GM12878 (cell line): ENCODE measurements at regions not wholly inside any gene's neighbourhood (a gene's known extent, or its start where the extent isn't known, plus 50 kb on each side); places are given as distances from the start of the nearest gene placed in this dataset.

Experiments
- ATAC-seq: fragments of 200-7000 bp; cut with Tn5 transposase; 3 replicates; pipeline ENCODE4 v1.9.1; 2020; ENCODE audit warnings: mild to moderate bottlenecking, moderate library complexity
- BruUV-seq: library from RNA; stranded (reverse); fragments of 400-500 nt; replicated peaks from 2 replicates; lab custom pipeline; 2021; lab: Mats Ljungman, UMichigan
- CTCF ChIA-PET: fragments of 300-600 bp; sonication (Branson Sonifier 250); formaldehyde crosslinking; extraction: SDS; loops from one replicate; lab custom pipeline; 2021; ENCODE audit warnings: inconsistent platforms; lab: Yijun Ruan, JAX
- POLR2A ChIA-PET: fragments of 350-600 bp; formaldehyde crosslinking; extraction: SDS; loops from one replicate; lab custom pipeline; 2021; ENCODE audit warnings: inconsistent platforms; lab: Charles Lee
- RAD21 ChIA-PET: fragments of 300-600 bp; sonication (Branson Sonifier 250); formaldehyde crosslinking; loops from one replicate; lab custom pipeline; 2023; ENCODE audit warnings: antibody characterized with exemption; ENCODE audit not compliant: unreplicated experiment; lab: Charles Lee
- SMC1A ChIA-PET: fragments of 300-600 bp; sonication (Branson Sonifier 250); formaldehyde crosslinking; loops from one replicate; lab custom pipeline; 2023; ENCODE audit not compliant: unreplicated experiment, uncharacterized antibody; lab: Charles Lee
- DNase-seq: peaks from one replicate; pipeline ENCODE4 v3.0.0-alpha.2; 2011; ENCODE audit warnings: low read depth, low spot score
- FAIRE-seq: peaks from 3 replicates; lab custom pipeline; 2011; peaks lifted over from hg19 to GRCh38; lab: Jason Lieb, UNC
- H2AFZ ChIP-seq: 2 replicates; pipeline ENCODE4 v1.6.0; 2011; ENCODE audit warnings: low read depth, low read length, control low read depth; ENCODE audit not compliant: control insufficient read depth
- H3K27ac ChIP-seq: 2 replicates; pipeline ENCODE4 v1.5.1; 2011; ENCODE audit warnings: control low read depth; ENCODE audit not compliant: control insufficient read depth, insufficient read depth
- H3K27me3 ChIP-seq, 2 experiments: replicated peaks in 1 of 2; 2 replicates each; pipeline versions ENCODE4 v1.6.0 to v1.6.1; 2011; ENCODE audit warnings: low read length in 1 of 2; ENCODE audit not compliant: control insufficient read depth in 2 of 2, insufficient read depth in 2 of 2
- H3K36me3 ChIP-seq, 2 experiments: 2 replicates each; pipeline ENCODE4 v1.5.1; 2011; ENCODE audit warnings: low read length in 1 of 2; ENCODE audit not compliant: control insufficient read depth in 2 of 2, insufficient read depth in 2 of 2
- H3K4me1 ChIP-seq: 2 replicates; pipeline ENCODE4 v1.6.1; 2011; ENCODE audit warnings: mild to moderate bottlenecking, low read length, moderate library complexity, mixed read lengths; ENCODE audit not compliant: control insufficient read depth, insufficient read depth
- H3K4me2 ChIP-seq: 2 replicates; pipeline ENCODE4 v1.6.0; 2011; ENCODE audit warnings: control low read depth; ENCODE audit not compliant: control insufficient read depth, insufficient read depth
- H3K4me3 ChIP-seq: fragments of 200-600 bp; sonication (generic); 2 replicates; pipeline ENCODE4 v1.5.1; 2016
- H3K79me2 ChIP-seq: 2 replicates; pipeline ENCODE4 v1.6.0; 2011; ENCODE audit warnings: low read length; ENCODE audit not compliant: control insufficient read depth, insufficient read depth
- H3K9ac ChIP-seq: 2 replicates; pipeline ENCODE4 v1.8.0; 2011; ENCODE audit warnings: low read length, control low read depth, mixed read lengths; ENCODE audit not compliant: control insufficient read depth, insufficient read depth
- H3K9me3 ChIP-seq: replicated peaks from 3 replicates; pipeline ENCODE4 v1.5.1; 2011; ENCODE audit warnings: mild to moderate bottlenecking, low read length; ENCODE audit not compliant: control insufficient read depth, insufficient read depth
- H4K20me1 ChIP-seq: 2 replicates; pipeline ENCODE4 v1.6.0; 2011; ENCODE audit not compliant: control insufficient read depth, insufficient read depth
- BACH1 ChIP-seq: fragments of 450-650 bp; IDR thresholded peaks from 2 replicates; pipeline ENCODE4 v1.6.1; 2017; ENCODE audit warnings: mild to moderate bottlenecking, borderline replicate concordance
- CEBPB ChIP-seq, 2 experiments: fragments of 150-350 bp in 1 of 2; IDR thresholded peaks; 2 replicates each; pipeline ENCODE4 v1.6.1; 2012 to 2014; ENCODE audit warnings: low read depth in 2 of 2, low read length in 2 of 2, borderline replicate concordance in 1 of 2, inconsistent platforms in 1 of 2
- ETV6 ChIP-seq, 2 experiments: fragments of 450-650 bp in 1 of 2; IDR thresholded peaks in 1 of 2; conservative IDR thresholded peaks in 1 of 2; 2 replicates each; pipeline ENCODE4 v1.6.1; 2014; ENCODE audit warnings: antibody characterized with exemption in 1 of 2, borderline replicate concordance in 1 of 2, low read depth in 1 of 2, mild to moderate bottlenecking in 1 of 2, moderate library complexity in 1 of 2
- HDAC6 ChIP-seq: fragments of 200-600 bp; sonication (generic); IDR thresholded peaks from one replicate; pipeline ENCODE4 v1.8.0; 2017; ENCODE audit warnings: antibody characterized with exemption; ENCODE audit not compliant: unreplicated experiment
- KAT2A ChIP-seq: conservative IDR thresholded peaks from 2 replicates; pipeline ENCODE4 v1.6.1; 2011; ENCODE audit warnings: low read depth, low read length; ENCODE audit not compliant: control insufficient read depth
- NR2F1 ChIP-seq: fragments of 450-650 bp; conservative IDR thresholded peaks from 2 replicates; pipeline ENCODE4 v1.6.1; 2017; ENCODE audit warnings: mild to moderate bottlenecking
- SRF ChIP-seq, 2 experiments: IDR thresholded peaks; 2 replicates each; pipeline ENCODE4 v1.6.1; 2011; ENCODE audit warnings: low read depth in 2 of 2, low read length in 2 of 2, mild to moderate bottlenecking in 1 of 2, moderate library complexity in 1 of 2
- TCF12 ChIP-seq: IDR thresholded peaks from 2 replicates; pipeline ENCODE4 v1.6.1; 2011; ENCODE audit warnings: low read depth, mild to moderate bottlenecking, low read length
- ZNF384 ChIP-seq: IDR thresholded peaks from 2 replicates; pipeline ENCODE4 v1.6.1; 2012; ENCODE audit warnings: low read depth, mild to moderate bottlenecking, low read length, improper control_type of control experiment, borderline replicate concordance
- WGBS: methylation state at CpG from one replicate; pipeline ENCODE4 v1.1.6; 2016; ENCODE audit warnings: low lambda C conversion rate; ENCODE audit not compliant: insufficient replicate concordance, insufficient coverage; ENCODE audit errors: missing lambda C conversion rate; 5-methylcytosine and 5-hydroxymethylcytosine counted together
- in situ Hi-C: fragments of 300-500 bp; cut with MboI; formaldehyde crosslinking; loops from 9 replicates; pipeline ENCODE4 v1.14.3; 2018; ENCODE audit warnings: mixed read lengths
- intact Hi-C: fragments of 100-400 bp; cut with micrococcal nuclease; formaldehyde crosslinking; loops from one replicate; pipeline ENCODE4 v1.14.2; 2022; ENCODE audit not compliant: unreplicated experiment
- TF ChIP-seq, protein P1 (sequence below), 3 experiments: IDR thresholded peaks in 2 of 3; conservative IDR thresholded peaks in 1 of 3; 2 replicates each; pipeline ENCODE4 v1.5.1; 2011; ENCODE audit warnings: low read depth in 3 of 3, low read length in 3 of 3, mild to moderate bottlenecking in 3 of 3, control low read depth in 2 of 3, moderate library complexity in 2 of 3, inconsistent platforms in 1 of 3, mixed read lengths in 1 of 3; ENCODE audit not compliant: control insufficient read depth in 2 of 3, insufficient read depth in 1 of 3; ENCODE audit errors: extremely low read depth in 1 of 3
- TF ChIP-seq, protein P2 (sequence below): fragments of 450-650 bp; IDR thresholded peaks from 2 replicates; pipeline ENCODE4 v1.6.1; 2017; ENCODE audit warnings: antibody characterized with exemption, mild to moderate bottlenecking, moderate library complexity

DNA sequence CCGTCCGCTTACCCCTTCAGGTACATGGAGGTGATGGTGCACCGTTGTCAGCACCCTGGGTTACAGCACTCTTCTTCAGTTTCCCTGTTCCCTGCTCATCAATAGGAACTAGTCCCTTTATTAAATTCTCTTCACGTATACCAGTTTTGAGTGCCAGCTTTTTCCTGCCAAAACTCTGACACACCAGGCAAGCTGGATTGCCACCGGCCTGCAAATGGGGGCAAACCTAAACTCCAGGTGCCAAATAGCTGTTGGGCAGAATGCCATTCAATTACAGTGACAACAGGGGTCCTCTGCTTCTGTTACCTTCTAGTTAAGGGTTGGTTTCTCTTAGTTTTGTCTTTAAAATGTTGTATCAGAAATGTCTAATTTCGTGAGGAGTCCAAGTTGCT, 400.4 kb downstream of the OSTF1 start:
- no peaks in the 10 kb centered on the region for H3K27me3 ChIP-seq
- no peak overlapping the region for H3K4me2 ChIP-seq
- no peak for TF ChIP-seq CEBPB (IDR thresholded peaks at IDR 0.05; ENCODE audit: borderline replicate concordance in 1 of 2, low read depth in 2 of 2, low read length in 2 of 2)
- TF ChIP-seq, protein P1, sequence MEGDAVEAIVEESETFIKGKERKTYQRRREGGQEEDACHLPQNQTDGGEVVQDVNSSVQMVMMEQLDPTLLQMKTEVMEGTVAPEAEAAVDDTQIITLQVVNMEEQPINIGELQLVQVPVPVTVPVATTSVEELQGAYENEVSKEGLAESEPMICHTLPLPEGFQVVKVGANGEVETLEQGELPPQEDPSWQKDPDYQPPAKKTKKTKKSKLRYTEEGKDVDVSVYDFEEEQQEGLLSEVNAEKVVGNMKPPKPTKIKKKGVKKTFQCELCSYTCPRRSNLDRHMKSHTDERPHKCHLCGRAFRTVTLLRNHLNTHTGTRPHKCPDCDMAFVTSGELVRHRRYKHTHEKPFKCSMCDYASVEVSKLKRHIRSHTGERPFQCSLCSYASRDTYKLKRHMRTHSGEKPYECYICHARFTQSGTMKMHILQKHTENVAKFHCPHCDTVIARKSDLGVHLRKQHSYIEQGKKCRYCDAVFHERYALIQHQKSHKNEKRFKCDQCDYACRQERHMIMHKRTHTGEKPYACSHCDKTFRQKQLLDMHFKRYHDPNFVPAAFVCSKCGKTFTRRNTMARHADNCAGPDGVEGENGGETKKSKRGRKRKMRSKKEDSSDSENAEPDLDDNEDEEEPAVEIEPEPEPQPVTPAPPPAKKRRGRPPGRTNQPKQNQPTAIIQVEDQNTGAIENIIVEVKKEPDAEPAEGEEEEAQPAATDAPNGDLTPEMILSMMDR (IDR thresholded peaks at IDR 0.05 in 2 of 3, conservative IDR thresholded peaks at IDR 0.05 in 1 of 3; ENCODE audit: control insufficient read depth in 2 of 3, extremely low read depth in 1 of 3, insufficient read depth in 1 of 3, low read depth in 3 of 3, low read length in 3 of 3): no peak
- no peak for TF ChIP-seq ZNF384
- TF ChIP-seq ETV6 (conservative IDR thresholded peaks at IDR 0.05 in 1 of 2, IDR thresholded peaks at IDR 0.05 in 1 of 2; ENCODE audit: borderline replicate concordance in 1 of 2, low read depth in 1 of 2): no peak
- TF ChIP-seq HDAC6: no peak
- TF ChIP-seq NR2F1: no peak
- TF ChIP-seq SRF (IDR thresholded peaks at IDR 0.05; ENCODE audit: low read depth in 2 of 2, low read length in 2 of 2): no peak
- no peak for TF ChIP-seq TCF12
- TF ChIP-seq, protein P2, sequence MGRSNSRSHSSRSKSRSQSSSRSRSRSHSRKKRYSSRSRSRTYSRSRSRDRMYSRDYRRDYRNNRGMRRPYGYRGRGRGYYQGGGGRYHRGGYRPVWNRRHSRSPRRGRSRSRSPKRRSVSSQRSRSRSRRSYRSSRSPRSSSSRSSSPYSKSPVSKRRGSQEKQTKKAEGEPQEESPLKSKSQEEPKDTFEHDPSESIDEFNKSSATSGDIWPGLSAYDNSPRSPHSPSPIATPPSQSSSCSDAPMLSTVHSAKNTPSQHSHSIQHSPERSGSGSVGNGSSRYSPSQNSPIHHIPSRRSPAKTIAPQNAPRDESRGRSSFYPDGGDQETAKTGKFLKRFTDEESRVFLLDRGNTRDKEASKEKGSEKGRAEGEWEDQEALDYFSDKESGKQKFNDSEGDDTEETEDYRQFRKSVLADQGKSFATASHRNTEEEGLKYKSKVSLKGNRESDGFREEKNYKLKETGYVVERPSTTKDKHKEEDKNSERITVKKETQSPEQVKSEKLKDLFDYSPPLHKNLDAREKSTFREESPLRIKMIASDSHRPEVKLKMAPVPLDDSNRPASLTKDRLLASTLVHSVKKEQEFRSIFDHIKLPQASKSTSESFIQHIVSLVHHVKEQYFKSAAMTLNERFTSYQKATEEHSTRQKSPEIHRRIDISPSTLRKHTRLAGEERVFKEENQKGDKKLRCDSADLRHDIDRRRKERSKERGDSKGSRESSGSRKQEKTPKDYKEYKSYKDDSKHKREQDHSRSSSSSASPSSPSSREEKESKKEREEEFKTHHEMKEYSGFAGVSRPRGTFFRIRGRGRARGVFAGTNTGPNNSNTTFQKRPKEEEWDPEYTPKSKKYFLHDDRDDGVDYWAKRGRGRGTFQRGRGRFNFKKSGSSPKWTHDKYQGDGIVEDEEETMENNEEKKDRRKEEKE: no peak
- no peak for TF ChIP-seq KAT2A
- TF ChIP-seq BACH1: no peak
- no peaks in the 10 kb centered on the region for H3K9me3 ChIP-seq
- SMC1A ChIA-PET: no interaction called here
- no peaks in the 10 kb centered on the region for H3K4me1 ChIP-seq
- no peak overlapping the region for H3K9ac ChIP-seq
- no peaks in the 10 kb centered on the region for H4K20me1 ChIP-seq
- no peak overlapping the region for H3K27ac ChIP-seq
- WGBS: 22% methylated on average over 6 of the region's 6 CpGs
- intact Hi-C loops (loop anchor here (10.0 kb wide), 1 partner anchor 294 kb away; no protein-coding TSS in a partner anchor), in situ Hi-C loops (no loop called here)
- BruUV-seq: no TSS peak
- ATAC-seq: no peak
- H3K4me3 ChIP-seq: no peak overlapping the region
- CTCF ChIA-PET: no interaction called here
- no peak for DNase-seq
- H3K79me2 ChIP-seq: no peaks in the 10 kb centered on the region
- POLR2A ChIA-PET: no interaction called here
- no peak for FAIRE-seq
- RAD21 ChIA-PET: no interaction called here
- H3K36me3 ChIP-seq: no peaks in the 10 kb centered on the region
- H2AFZ ChIP-seq: no peak overlapping the region
